ENCODE measurements at regions not wholly inside any gene's neighbourhood (a gene's known extent, or its start where the extent isn't known, plus 50 kb on each side); places are given as distances from the start of the nearest gene placed in this dataset.

GRCh38 chr5:121797681-121798518 is 53.8 kb upstream of the FTMT start:
- Histone ChIP-seq H3K4me3 (ENCODE audit: extremely low read depth, insufficient read depth, low read length, poor library complexity, severe bottlenecking) (no peak overlapping the region), H3K9me3 (ENCODE audit: control insufficient read depth, low read length) (no peaks in the 10 kb centered on the region), H3K4me1 (ENCODE audit: control insufficient read depth, insufficient read depth, low read length, poor library complexity, severe bottlenecking) (no peaks in the 10 kb centered on the region), H3K27ac (ENCODE audit: low read depth, low read length, severe bottlenecking) (no peak overlapping the region), H3K36me3 (ENCODE audit: control insufficient read depth, insufficient read depth, low read length) (no peaks in the 10 kb centered on the region)
- WGBS, 2 experiments (ENCODE audit: insufficient coverage in 2 of 2), result 79 to 82% methylated on average over 3 to 4 of the region's 9 CpGs
